Epidermal melanocyte (primary cell): ENCODE measurements at regions not wholly inside any gene's neighbourhood (a gene's known extent, or its start where the extent isn't known, plus 50 kb on each side); places are given as distances from the start of the nearest gene placed in this dataset.

ENCODE experiments used
- DNase-seq: peaks from one replicate; pipeline ENCODE4 v3.0.0; 2011; ENCODE audit warnings: low spot score; ENCODE audit not compliant: insufficient read length

- DNase-seq, result no peak
Measured at GRCh38 chr16:51508490-51509212, 357.6 kb upstream of the SALL1 start.

GRCh38 chr16:51507286-51507685 lies 356.2 kb upstream of the SALL1 start:
- no peak for DNase-seq

DNA sequence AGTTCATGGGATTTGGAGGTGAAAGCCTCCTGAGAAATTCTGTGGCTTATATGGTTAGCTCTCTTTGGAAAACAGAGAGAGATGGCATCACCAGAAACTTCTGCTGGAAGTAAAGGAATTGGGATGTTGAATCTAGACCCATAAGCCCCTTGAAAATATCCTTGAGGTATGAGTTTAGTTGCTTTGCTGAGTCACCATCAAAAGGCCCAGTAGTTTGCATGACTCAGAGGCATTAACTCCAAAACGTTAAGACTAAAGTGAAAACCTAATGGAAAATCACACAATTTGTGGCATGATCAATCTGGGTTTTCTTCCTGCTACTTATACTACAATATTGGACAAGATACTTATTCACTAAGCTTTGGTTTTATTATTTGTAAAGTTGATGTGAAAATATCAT lies 349.2 kb upstream of the SALL1 start:
- DNase-seq, result no peak

GRCh38 chr16:51497541-51498211 lies 346.6 kb upstream of the SALL1 start:
- DNase-seq, result no peak

DNA sequence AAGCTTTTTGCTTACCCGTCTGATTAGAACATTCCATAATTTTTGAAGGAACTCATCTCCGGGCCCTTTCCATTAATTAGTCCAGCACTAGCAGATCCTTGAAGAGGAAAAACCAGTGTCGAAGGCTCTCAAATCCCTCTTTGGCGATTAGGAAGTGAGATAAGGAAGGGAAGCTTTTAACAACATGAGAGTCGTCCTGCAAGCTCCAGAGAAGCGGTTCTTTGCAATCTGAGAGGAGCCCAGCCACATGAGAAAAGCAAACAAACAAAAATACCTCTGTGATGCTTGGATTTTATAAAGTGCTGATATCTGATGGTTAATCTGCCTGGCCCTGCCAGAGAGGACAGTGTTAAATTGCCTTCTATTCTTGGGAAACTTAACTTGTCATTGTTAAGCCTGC lies 339.8 kb upstream of the SALL1 start:
- no peak for DNase-seq

DNA sequence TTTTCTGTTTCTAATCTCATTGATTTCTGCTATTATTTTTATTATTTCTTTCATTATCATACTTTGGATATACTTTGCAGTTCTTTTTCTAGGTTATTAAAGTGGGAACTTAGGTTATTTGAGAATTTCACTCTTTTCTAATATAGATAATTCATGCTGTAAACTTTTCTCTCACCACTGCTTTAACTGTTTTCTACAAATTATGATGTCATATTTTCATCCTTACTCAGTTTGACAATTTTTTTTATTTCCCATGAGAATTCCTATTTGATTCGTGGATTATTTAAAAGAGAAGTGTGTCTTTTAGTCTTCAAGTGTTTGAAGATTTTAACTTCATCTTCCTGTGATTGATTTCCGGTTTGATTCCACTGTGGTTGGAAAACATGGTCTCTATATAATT lies 336.8 kb upstream of the SALL1 start:
- no peak for DNase-seq

- no peak for DNase-seq
Measured at GRCh38 chr16:51474414-51475091, 323.5 kb upstream of the SALL1 start.

DNA sequence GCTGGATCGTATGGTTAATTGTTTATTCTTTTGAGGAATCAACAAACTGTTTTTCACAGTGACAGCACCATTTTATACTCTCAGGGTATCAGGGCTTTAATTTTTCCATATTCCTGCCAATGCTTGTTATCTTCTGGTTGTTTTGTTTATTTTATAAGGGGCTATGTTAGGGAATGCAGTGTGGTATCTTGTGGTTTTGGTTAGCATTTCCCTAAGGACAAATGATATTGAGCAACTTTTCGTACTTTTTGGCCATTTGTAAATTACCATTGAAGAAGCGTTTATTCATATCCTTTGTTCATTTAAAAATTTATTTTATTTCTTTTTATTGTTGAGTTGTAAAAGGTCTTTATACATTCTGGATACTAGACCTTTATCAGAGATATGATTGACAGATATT lies 322.0 kb upstream of the SALL1 start:
- no peak for DNase-seq

- DNase-seq, result no peak
Measured at GRCh38 chr16:51470492-51470891, 319.4 kb upstream of the SALL1 start.

DNA sequence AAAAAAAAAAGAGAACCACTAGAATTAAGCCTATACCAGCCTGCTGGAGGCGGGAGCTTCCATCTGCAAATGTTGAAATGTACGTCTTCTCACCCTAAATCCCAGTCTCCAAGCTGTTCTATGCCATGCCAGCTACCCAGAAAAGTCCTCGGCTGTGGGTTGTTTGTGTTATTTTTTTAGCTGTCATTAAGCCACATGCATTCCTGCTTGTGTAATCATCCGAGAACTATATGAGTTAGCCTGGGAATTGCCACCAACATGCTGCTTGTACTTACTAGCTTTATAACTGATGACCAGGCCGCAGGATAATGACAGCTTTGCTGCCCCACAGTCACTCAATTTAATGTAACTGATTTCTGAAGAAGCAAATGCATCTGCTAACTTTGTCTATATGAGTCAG lies 313.9 kb upstream of the SALL1 start:
- no peak for DNase-seq

- no peak for DNase-seq
Measured at GRCh38 chr16:51461255-51461654, 310.2 kb upstream of the SALL1 start.

- DNase-seq, result no peak
Measured at GRCh38 chr16:51458356-51459140, 307.5 kb upstream of the SALL1 start.

- no peak for DNase-seq
Measured at GRCh38 chr16:51457775-51458174, 306.7 kb upstream of the SALL1 start.

DNA sequence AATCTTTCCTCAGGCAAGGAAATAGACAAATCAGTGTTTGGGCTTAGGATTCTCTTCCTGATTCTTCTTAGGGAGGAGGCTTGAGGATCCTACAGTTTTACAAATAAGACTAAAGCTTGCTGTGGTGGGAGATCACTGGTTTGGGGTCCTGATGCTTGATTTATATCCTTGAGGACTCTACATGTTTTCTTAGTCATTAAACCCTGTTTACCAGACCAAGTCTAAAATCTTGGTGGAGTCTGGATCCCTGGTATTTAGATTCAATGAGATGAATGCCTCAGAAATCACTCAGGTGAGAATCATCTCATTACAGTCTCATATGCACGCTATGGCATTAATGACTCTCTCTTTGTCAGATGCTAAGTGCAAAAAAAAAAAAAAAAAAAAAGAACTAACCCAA lies 304.3 kb upstream of the SALL1 start:
- DNase-seq, result no peak

- no peak for DNase-seq
Measured at GRCh38 chr16:51453251-51453650, 302.2 kb upstream of the SALL1 start.

GRCh38 chr16:51450909-51451308 lies 299.8 kb upstream of the SALL1 start:
- no peak for DNase-seq

DNA sequence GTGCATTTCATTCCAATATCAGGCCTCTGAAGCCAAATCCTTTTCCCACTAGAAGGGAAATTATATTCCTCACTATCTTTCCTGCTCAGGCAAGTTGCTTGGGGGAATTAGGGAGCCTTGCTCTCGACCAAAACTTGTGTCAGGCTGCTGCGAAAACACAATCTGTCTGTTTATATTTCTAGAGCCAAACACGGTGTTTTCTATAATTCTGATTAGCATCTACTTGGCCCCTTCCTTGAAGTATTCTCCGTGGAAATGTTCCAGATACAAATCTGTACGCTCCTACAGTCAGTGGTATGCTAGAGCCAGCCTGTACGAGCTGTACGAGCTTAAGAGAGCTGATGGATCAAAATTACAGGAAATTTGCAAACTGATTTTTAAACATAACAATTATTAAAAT lies 299.3 kb upstream of the SALL1 start:
- DNase-seq, result no peak

- no peak for DNase-seq
Measured at GRCh38 chr16:51449441-51449840, 298.4 kb upstream of the SALL1 start.

- DNase-seq, result no peak
Measured at GRCh38 chr16:51445250-51445649, 294.2 kb upstream of the SALL1 start.

DNA sequence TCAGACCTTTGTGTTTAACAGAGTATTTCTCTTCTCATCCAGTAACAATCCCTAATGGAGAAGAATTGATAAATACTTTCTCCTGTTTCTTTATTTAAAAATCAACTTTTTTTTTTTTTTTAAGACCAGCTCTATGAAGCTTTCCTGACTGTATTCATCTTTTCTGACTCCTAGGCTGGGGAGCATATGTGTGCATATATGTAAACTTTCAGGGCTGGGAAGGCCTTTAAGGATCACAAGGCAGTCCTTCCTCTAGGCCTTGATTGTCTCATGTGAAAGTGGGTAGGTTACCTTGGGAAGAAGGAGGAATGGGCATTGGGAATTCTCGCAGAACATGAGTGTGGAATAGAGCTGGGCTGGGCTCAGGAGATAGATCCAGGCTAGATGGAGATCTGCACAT lies 292.9 kb upstream of the SALL1 start:
- no peak for DNase-seq

GRCh38 chr16:51442141-51442870 lies 291.2 kb upstream of the SALL1 start:
- no peak for DNase-seq
